Fibroblast of skin of right quadriceps (primary cell): ENCODE measurements at regions not wholly inside any gene's neighbourhood (a gene's known extent, or its start where the extent isn't known, plus 50 kb on each side); places are given as distances from the start of the nearest gene placed in this dataset.
"Not testable (repeated sequence)": the region's sequence is repeated elsewhere in the genome, so short reads cannot be mapped to it uniquely, and the experiment has no call there.

Source experiments
- DNase-seq: peaks from one replicate; pipeline ENCODE4 v3.0.0-alpha.2; 2013

- DNase-seq, result not testable (repeated sequence)
Measured at GRCh38 chr6:60574723-60575122, 1711.3 kb downstream of the KHDRBS2 start.

DNA sequence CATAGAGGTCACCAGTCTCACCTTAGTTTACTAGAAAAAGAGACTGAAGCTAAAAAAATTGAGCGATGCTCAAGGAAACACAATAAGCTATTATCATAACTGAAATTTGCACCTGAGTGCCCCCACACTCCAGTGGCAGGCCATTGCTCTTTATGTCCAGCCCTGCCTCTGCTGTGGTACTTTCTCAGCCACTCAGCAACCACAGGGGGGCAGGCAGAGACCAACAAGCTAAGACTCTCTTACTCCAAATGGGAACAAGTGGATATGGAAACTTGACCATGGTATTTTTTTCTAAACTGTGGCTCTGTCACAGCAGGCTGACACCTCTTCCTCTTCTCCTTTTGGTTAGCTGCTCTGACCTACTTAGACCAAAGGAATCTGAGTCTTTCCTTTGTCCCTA, 1713.4 kb downstream of the KHDRBS2 start:
- not testable (repeated sequence) for DNase-seq

GRCh38 chr6:60571293-60572016, 1714.6 kb downstream of the KHDRBS2 start:
- DNase-seq, result not testable (repeated sequence)

GRCh38 chr6:60570599-60570998, 1715.4 kb downstream of the KHDRBS2 start:
- DNase-seq, result not testable (repeated sequence)

- not testable (repeated sequence) for DNase-seq
Measured at GRCh38 chr6:60567447-60568187, 1718.4 kb downstream of the KHDRBS2 start.

DNA sequence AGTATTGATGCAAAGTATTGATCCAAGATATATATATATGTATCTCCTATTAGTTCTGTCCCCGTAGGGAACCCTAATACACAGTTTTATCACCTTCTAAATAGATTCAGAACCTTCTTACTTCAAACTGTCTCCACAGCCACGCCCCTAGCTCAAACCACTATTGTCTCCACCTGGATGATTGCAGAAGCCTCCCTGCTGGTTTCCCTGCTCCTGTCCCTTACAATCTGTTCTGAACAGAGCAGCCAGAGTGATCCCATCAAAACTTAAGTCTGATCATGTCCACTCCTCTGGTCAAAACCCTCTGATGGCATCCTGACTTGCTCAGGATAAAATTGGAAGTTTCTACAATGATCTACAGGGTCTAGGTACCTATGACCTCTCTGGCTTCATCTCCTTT, 1719.6 kb downstream of the KHDRBS2 start:
- not testable (repeated sequence) for DNase-seq

- DNase-seq, result not testable (repeated sequence)
Measured at GRCh38 chr6:60559702-60560101, 1726.3 kb downstream of the KHDRBS2 start.

- DNase-seq, result not testable (repeated sequence)
Measured at GRCh38 chr6:60547340-60547739, 1738.7 kb downstream of the KHDRBS2 start.

DNA sequence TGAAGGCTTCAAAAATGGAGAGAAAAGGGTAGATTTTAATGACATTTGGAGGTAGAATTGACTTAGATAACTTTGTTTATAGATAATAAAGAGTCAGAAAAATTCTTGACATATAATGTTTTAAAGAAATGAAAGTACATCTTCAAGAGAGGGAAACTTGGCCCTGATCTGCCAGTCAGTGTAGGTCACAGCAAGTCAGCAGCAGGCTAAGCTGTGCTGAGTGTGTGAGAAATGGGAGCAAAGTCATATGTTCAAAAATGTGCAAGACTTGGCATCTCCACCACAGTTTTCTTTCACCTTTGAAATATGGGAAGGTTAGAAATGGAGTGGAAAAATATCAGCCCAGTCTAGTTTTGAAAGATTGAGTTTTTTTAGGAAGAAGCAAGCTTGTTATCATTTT, 1761.3 kb downstream of the KHDRBS2 start:
- DNase-seq, result not testable (repeated sequence)

DNA sequence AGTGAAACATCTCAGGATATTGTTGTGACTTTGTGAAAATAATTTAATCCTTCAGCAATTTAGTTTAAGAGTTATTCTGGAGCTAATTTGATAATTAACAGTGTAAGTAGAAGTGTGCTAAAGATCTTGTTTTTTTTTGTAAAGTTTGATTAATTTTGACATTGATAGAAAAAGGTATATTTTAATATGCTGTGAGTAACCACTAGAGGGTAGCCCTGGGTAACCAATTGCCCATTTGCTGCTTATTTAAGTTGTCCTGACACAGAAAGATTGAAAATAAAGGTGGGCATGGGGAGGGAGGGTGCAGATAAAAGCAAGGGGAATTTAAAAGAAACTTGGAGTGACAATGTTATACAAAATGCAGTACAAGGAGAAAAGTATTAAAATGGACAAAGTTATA, 1808.3 kb downstream of the KHDRBS2 start:
- DNase-seq, result not testable (repeated sequence)

- DNase-seq, result not testable (repeated sequence)
Measured at GRCh38 chr6:60473805-60474204, 1812.2 kb downstream of the KHDRBS2 start.

GRCh38 chr6:60471426-60471825, 1814.6 kb downstream of the KHDRBS2 start:
- not testable (repeated sequence) for DNase-seq

DNA sequence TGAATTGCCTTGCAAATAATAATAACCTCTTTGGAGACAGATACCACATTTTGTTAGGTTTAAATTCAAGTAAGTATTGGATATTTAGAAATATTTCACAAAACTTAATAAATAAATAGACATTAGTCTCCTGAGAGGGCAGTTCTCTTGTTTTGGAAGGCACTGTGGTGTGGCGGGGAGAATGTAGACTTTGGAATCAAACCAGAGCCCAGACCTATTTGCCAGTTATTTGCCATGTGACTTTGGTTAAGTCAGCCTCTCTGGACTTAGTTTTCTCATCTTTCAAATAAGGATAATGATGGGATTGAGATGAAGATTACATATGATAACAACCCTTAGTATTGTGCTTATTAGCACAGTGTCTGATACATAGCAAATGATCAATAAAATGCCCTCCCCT, 1835.6 kb downstream of the KHDRBS2 start:
- DNase-seq, result not testable (repeated sequence)

- not testable (repeated sequence) for DNase-seq
Measured at GRCh38 chr6:60444532-60444931, 1841.5 kb downstream of the KHDRBS2 start.

GRCh38 chr6:60439709-60440108, 1846.3 kb downstream of the KHDRBS2 start:
- DNase-seq, result not testable (repeated sequence)

DNA sequence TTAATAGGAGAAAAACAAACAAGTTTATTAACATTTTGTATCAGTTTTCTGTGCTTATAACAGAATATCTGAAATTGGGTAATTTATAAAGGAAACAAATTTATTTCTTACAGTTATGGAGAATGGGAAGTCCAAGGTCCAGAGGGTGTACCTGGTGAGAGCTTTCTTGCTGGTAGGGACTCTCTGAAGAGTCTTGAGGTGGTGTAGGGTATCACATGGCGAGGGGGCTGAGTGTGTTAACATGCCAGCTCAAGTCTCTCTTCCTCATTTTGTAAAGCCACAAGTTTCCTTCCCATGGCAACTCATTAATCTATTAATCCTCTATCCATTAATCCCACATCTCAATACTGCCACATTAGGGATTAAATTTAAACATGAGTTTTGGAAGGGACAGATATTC, 1863.3 kb downstream of the KHDRBS2 start:
- DNase-seq, result not testable (repeated sequence)

DNA sequence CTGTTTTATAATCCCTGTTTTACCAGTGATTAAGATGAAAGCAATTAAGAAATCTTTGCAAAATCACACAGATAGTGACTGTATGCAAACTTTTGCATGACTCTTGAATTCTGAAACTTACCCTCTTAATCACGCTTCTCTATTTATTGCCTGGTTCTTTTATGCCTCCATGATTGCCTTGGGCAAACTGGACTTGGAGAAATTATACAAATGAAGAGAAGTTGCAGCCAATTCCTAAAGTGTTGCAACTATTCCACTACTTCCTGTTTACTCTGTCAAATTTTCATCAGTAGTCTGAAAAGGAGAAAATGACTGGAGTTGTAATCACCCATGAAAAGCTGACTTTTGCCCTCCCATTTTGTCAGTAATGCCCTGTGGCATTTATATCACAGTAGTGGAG, 1869.9 kb downstream of the KHDRBS2 start:
- DNase-seq, result not testable (repeated sequence)

GRCh38 chr6:60408747-60409146, 1877.3 kb downstream of the KHDRBS2 start:
- not testable (repeated sequence) for DNase-seq

DNA sequence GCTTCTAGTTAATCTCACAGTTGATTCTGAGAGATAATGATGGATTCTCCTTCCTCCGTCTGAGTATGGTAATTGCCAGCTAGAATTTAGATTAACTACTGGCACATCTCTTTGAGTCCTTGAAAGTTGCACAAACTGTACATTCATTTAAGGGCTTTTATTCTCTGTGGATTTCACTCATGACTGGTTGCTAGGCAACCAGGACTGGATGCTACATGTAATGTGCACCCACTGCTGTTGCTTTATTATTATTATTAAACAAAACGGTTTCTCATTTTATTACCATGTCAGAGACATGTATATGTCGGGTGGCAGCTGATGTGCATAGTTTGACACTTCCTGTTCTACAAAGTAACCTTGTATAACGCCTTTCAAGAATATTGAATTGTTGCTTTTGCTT, 1882.8 kb downstream of the KHDRBS2 start:
- DNase-seq, result not testable (repeated sequence)

- DNase-seq, result not testable (repeated sequence)
Measured at GRCh38 chr6:60402490-60402889, 1883.5 kb downstream of the KHDRBS2 start.

GRCh38 chr6:60395261-60395660, 1890.8 kb downstream of the KHDRBS2 start:
- not testable (repeated sequence) for DNase-seq

- DNase-seq, result not testable (repeated sequence)
Measured at GRCh38 chr6:60392969-60393368, 1893.1 kb downstream of the KHDRBS2 start.

- DNase-seq, result not testable (repeated sequence)
Measured at GRCh38 chr6:60389094-60389493, 1896.9 kb downstream of the KHDRBS2 start.

- DNase-seq, result not testable (repeated sequence)
Measured at GRCh38 chr6:60384614-60385013, 1901.4 kb downstream of the KHDRBS2 start.
